ENCODE measurements at regions not wholly inside any gene's neighbourhood (a gene's known extent, or its start where the extent isn't known, plus 50 kb on each side); places are given as distances from the start of the nearest gene placed in this dataset.

DNA sequence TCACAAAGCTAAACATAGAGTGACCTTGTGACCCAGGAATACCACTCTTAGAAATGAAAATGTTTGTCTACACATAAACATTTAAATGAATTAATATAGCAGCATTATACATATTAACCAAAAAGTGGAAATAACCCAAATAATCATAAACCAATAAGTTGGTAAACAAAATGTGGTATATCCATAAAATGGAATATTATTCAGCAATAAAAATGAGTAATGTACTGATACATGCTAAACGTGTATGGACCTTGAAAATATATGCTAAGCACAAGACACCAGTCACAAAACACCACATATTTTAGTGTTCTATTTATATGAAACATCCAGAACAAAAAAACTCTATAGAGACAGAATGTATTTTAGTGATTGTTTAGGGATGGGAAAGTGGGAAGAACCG is 68.9 kb upstream of the FUT9 start:
- TF ChIP-seq, protein P1, sequence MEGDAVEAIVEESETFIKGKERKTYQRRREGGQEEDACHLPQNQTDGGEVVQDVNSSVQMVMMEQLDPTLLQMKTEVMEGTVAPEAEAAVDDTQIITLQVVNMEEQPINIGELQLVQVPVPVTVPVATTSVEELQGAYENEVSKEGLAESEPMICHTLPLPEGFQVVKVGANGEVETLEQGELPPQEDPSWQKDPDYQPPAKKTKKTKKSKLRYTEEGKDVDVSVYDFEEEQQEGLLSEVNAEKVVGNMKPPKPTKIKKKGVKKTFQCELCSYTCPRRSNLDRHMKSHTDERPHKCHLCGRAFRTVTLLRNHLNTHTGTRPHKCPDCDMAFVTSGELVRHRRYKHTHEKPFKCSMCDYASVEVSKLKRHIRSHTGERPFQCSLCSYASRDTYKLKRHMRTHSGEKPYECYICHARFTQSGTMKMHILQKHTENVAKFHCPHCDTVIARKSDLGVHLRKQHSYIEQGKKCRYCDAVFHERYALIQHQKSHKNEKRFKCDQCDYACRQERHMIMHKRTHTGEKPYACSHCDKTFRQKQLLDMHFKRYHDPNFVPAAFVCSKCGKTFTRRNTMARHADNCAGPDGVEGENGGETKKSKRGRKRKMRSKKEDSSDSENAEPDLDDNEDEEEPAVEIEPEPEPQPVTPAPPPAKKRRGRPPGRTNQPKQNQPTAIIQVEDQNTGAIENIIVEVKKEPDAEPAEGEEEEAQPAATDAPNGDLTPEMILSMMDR (IDR thresholded peaks at IDR 0.05; ENCODE audit: low read depth, low read length): no peak
- no peak overlapping the region for H3K4me3 ChIP-seq (ENCODE audit: low read depth, low read length)

DNA sequence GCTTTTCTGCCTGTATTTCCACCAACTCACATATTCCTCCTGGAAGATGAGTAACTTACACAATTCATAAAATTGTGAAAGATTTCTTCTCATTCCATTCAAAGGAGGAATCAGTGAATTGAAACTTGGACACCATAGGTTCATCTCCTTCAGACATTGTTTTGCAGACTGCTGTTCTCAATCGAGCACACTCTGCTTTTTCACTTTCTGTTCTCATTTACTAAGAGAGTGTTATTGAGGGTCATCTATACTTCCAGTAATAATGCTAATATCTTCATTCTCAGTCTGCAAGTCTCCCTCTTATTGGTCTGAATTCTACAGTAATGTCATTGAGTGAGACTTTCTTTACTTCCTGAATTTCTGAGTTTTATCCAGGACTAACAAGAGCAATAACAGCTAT is 67.5 kb upstream of the FUT9 start:
- TF ChIP-seq, protein P1 (IDR thresholded peaks at IDR 0.05; ENCODE audit: low read depth, low read length): no peak

DNA sequence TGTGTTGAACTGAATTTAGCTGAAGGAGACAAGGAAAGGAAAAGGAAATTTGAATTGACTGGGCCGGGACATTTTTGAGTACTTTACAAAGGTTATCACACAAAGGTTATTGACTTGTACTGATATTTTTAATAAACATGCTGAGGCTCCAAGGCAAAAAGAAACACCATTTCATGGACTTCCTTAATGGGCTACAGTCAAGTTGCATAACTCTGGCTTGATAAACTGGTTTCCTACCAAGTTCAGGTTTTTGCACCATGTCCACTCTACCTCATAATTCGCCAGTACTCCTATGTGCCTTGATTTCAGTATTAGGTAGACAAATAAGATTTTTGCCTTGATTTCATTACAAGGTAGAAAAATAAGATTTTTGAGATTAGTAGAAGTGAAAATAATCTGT is 65.8 kb upstream of the FUT9 start:
- TF ChIP-seq, protein P1 (IDR thresholded peaks at IDR 0.05; ENCODE audit: low read depth, low read length): no peak
- no peak overlapping the region for H3K4me3 ChIP-seq (ENCODE audit: low read depth, low read length)

More for the DNA sequence above, 67.5 kb upstream of the FUT9 start:
- no peak overlapping the region for H3K4me3 ChIP-seq (ENCODE audit: low read depth, low read length)

DNA sequence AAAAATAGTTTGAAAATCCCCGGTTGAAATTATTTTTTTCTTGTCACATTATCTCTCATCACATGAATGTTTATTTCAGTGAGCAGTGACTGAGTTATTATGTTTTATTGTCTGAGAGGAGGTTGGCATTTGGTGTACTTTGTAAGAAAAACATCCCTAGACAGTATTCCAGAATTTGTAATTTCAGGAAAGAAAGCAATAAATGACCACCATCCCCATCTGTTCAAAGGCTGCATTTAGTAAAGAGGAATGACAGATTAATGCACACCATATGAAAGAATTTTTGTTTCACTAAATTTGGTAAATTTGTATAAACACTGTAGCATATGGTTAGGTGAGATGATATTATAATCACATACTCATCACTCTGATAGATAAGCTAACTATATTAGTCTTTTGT is 57.1 kb upstream of the FUT9 start:
- TF ChIP-seq, protein P1 (IDR thresholded peaks at IDR 0.05; ENCODE audit: low read depth, low read length): no peak
- H3K4me3 ChIP-seq (ENCODE audit: low read depth, low read length): no peak overlapping the region

DNA sequence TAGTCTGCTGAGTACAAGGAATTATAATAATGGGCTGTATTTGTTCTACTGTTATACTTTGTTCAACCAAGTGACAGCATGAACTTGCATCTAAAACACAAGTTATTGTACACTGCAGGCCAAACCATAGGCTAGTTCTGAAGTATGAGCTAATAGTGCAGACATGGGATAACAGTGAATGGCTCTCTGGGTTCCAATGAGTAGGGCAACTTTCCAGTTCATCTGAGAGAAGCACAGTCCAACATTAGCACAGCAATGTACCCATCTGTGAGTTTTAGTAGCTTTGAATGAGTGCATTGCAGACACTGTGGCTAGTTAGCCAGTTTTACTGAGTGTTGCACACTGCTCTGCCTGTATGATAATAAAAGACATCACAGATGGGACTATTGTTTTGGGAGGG is 56.5 kb upstream of the FUT9 start:
- no peak overlapping the region for H3K4me3 ChIP-seq (ENCODE audit: low read depth, low read length)
- TF ChIP-seq, protein P1 (IDR thresholded peaks at IDR 0.05; ENCODE audit: low read depth, low read length): no peak
